ENCODE measurements at regions not wholly inside any gene's neighbourhood (a gene's known extent, or its start where the extent isn't known, plus 50 kb on each side); places are given as distances from the start of the nearest gene placed in this dataset.

GRCh38 chr7:130893441-130893894 lies 159.5 kb upstream of the KLF14 start:
- in situ Hi-C loops (cut with MboI; ENCODE audit: low pct_unique_long_range_greater_than_20kb, low sequenced_read_pairs) = no loop called here
- no peak for DNase-seq

GRCh38 chr7:130894146-130894908 lies 160.3 kb upstream of the KLF14 start:
- in situ Hi-C loops (cut with MboI; ENCODE audit: low pct_unique_long_range_greater_than_20kb, low sequenced_read_pairs) = no loop called here
- no peak for DNase-seq

GRCh38 chr7:130894909-130895750 lies 161.1 kb upstream of the KLF14 start:
- no peak for DNase-seq
- in situ Hi-C loops (cut with MboI; ENCODE audit: low pct_unique_long_range_greater_than_20kb, low sequenced_read_pairs) = no loop called here

- peak; percentile 54 for DNase-seq
- in situ Hi-C loops (cut with MboI; ENCODE audit: low pct_unique_long_range_greater_than_20kb, low sequenced_read_pairs) = no loop called here
Measured at GRCh38 chr7:130896051-130896881, 162.3 kb upstream of the KLF14 start.

GRCh38 chr7:130896898-130897514 lies 163.0 kb upstream of the KLF14 start:
- peak; percentile 74 for DNase-seq
- in situ Hi-C loops (cut with MboI; ENCODE audit: low pct_unique_long_range_greater_than_20kb, low sequenced_read_pairs) = no loop called here

- peak; percentile 55 for DNase-seq
- in situ Hi-C loops (cut with MboI; ENCODE audit: low pct_unique_long_range_greater_than_20kb, low sequenced_read_pairs) = no loop called here
Measured at GRCh38 chr7:130897515-130898419, 163.8 kb upstream of the KLF14 start.

- no peak for DNase-seq
- in situ Hi-C loops (cut with MboI; ENCODE audit: low pct_unique_long_range_greater_than_20kb, low sequenced_read_pairs) = no loop called here
Measured at GRCh38 chr7:130899071-130899560, 165.1 kb upstream of the KLF14 start.

GRCh38 chr7:130899638-130900401 lies 165.8 kb upstream of the KLF14 start:
- in situ Hi-C loops (cut with MboI; ENCODE audit: low pct_unique_long_range_greater_than_20kb, low sequenced_read_pairs) = no loop called here
- DNase-seq = no peak

- in situ Hi-C loops (cut with MboI; ENCODE audit: low pct_unique_long_range_greater_than_20kb, low sequenced_read_pairs) = no loop called here
- no peak for DNase-seq
Measured at GRCh38 chr7:130900471-130901076, 166.6 kb upstream of the KLF14 start.

- in situ Hi-C loops (cut with MboI; ENCODE audit: low pct_unique_long_range_greater_than_20kb, low sequenced_read_pairs) = no loop called here
- DNase-seq = no peak
Measured at GRCh38 chr7:130901209-130901783, 167.3 kb upstream of the KLF14 start.

GRCh38 chr7:130902755-130903357 lies 168.8 kb upstream of the KLF14 start:
- DNase-seq = no peak
- in situ Hi-C loops (cut with MboI; ENCODE audit: low pct_unique_long_range_greater_than_20kb, low sequenced_read_pairs) = no loop called here

- in situ Hi-C loops (cut with MboI; ENCODE audit: low pct_unique_long_range_greater_than_20kb, low sequenced_read_pairs) = no loop called here
- no peak for DNase-seq
Measured at GRCh38 chr7:130903358-130903974, 169.5 kb upstream of the KLF14 start.

- in situ Hi-C loops (cut with MboI; ENCODE audit: low pct_unique_long_range_greater_than_20kb, low sequenced_read_pairs) = no loop called here
- no peak for DNase-seq
Measured at GRCh38 chr7:130904031-130904757, 170.2 kb upstream of the KLF14 start.

GRCh38 chr7:130904792-130905191 lies 170.8 kb upstream of the KLF14 start:
- in situ Hi-C loops (cut with MboI; ENCODE audit: low pct_unique_long_range_greater_than_20kb, low sequenced_read_pairs) = no loop called here
- no peak for DNase-seq

- DNase-seq = no peak
- in situ Hi-C loops (cut with MboI; ENCODE audit: low pct_unique_long_range_greater_than_20kb, low sequenced_read_pairs) = no loop called here
Measured at GRCh38 chr7:130906575-130906974, 172.6 kb upstream of the KLF14 start.
